ENCODE measurements at regions not wholly inside any gene's neighbourhood (a gene's known extent, or its start where the extent isn't known, plus 50 kb on each side); places are given as distances from the start of the nearest gene placed in this dataset.

DNA sequence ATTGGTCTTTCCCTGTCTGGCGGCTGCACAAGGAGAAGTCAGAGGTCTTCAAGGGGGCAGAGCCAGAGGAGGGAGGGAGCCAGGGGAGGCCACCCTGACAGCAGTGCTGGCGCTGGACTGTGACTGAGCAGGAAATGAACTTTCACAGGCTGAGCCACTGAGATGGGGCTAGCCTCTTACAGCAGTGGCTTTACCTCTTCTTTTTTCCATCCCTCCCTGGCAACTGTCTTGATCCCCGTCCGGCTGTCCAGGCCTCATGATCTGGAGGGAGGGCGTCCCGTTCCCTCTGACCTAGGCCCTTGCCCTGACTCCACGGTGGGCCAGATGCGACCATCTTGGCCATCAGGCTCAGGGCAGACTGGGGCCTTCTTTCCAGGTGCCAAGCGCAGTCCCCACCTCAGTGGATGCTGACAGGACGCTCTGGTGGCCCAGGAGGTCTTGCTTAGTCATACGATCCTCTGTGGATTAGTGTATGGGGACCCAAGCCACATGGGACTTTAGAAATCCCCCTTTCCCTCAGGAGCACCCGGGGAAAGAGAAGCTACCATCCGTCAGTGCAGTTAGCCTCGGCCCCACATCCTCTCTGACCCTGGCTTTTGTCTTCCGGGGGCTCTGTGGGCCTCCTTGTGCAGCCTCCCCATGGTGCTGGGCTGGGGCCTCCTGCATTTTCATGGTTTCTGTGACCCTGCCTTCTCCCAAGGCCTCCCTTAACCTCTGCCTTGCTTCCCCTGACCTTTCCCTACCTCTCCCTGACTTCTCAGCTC, 57.4 kb upstream of the CCDC167 start:
- no peak for TF ChIP-seq CTCF (IDR thresholded peaks at IDR 0.05; ENCODE audit: low read depth, low read length)
- no peak overlapping the region for H3K4me3 ChIP-seq (replicated peaks in 1 of 2; ENCODE audit: low read depth in 2 of 2, low read length in 2 of 2)
- no peak for DNase-seq (ENCODE audit: low read depth in 2 of 2)

GRCh38 chr6:37555040-37555781, 55.5 kb upstream of the CCDC167 start:
- no peak overlapping the region for H3K4me3 ChIP-seq (replicated peaks in 1 of 2; ENCODE audit: low read depth in 2 of 2, low read length in 2 of 2)

GRCh38 chr6:37554480-37554819, 54.8 kb upstream of the CCDC167 start:
- no peak overlapping the region for H3K4me3 ChIP-seq (replicated peaks in 1 of 2; ENCODE audit: low read depth in 2 of 2, low read length in 2 of 2)
- DNase-seq (ENCODE audit: low read depth in 2 of 2) = peak in 1 of 2 donors; percentile 19
- TF ChIP-seq CTCF (IDR thresholded peaks at IDR 0.05; ENCODE audit: low read depth, low read length) = no peak

More at GRCh38 chr6:37555040-37555781, 55.5 kb upstream of the CCDC167 start:
- no peak for DNase-seq (ENCODE audit: low read depth in 2 of 2)
- TF ChIP-seq CTCF (IDR thresholded peaks at IDR 0.05; ENCODE audit: low read depth, low read length) = no peak

- TF ChIP-seq CTCF (IDR thresholded peaks at IDR 0.05; ENCODE audit: low read depth, low read length) = no peak
- DNase-seq (ENCODE audit: low read depth in 2 of 2) = no peak
- H3K4me3 ChIP-seq (replicated peaks in 1 of 2; ENCODE audit: low read depth in 2 of 2, low read length in 2 of 2) = no peak overlapping the region
Observed at GRCh38 chr6:37552267-37552666, 52.6 kb upstream of the CCDC167 start.

GRCh38 chr6:37551867-37552266, 52.2 kb upstream of the CCDC167 start:
- DNase-seq (ENCODE audit: low read depth in 2 of 2) = no peak
- no peak for TF ChIP-seq CTCF (IDR thresholded peaks at IDR 0.05; ENCODE audit: low read depth, low read length)

DNA sequence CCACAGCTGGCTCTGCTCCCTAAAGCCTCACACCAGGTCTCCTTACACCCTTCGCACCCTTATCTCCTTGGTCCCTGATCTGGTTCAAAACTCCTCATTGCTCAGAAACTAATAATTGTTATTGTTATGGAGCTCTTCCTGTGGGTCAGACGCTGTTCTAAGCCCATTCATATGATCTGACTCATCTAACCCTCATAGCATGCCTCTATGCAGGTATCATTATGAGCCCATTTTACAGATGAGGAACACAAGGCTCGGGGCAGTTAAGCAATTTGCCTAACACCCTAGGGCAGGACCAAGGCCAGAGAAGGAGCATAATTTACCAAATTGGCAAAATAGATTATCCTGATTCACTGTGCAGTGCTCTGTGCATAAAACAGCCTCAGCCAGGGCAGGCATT, 51.8 kb upstream of the CCDC167 start:
- no peak for TF ChIP-seq CTCF (IDR thresholded peaks at IDR 0.05; ENCODE audit: low read depth, low read length)

More at GRCh38 chr6:37551867-37552266, 52.2 kb upstream of the CCDC167 start:
- no peak overlapping the region for H3K4me3 ChIP-seq (replicated peaks in 1 of 2; ENCODE audit: low read depth in 2 of 2, low read length in 2 of 2)

More for the DNA sequence above, 51.8 kb upstream of the CCDC167 start:
- no peak for DNase-seq (ENCODE audit: low read depth in 2 of 2)
- H3K4me3 ChIP-seq (replicated peaks in 1 of 2; ENCODE audit: low read depth in 2 of 2, low read length in 2 of 2) = no peak overlapping the region

Data from cardiac fibroblast (primary cell).